HG03280 (cell line): ENCODE measurements at regions not wholly inside any gene's neighbourhood (a gene's known extent, or its start where the extent isn't known, plus 50 kb on each side); places are given as distances from the start of the nearest gene placed in this dataset.
"Not testable (repeated sequence)": the region's sequence is repeated elsewhere in the genome, so short reads cannot be mapped to it uniquely, and the experiment has no call there.

Experiments
- ATAC-seq: cut with Tn5 transposase; IDR thresholded peaks from one replicate; pipeline ENCODE4 v1.9.1; 2021; ENCODE audit warnings: mild to moderate bottlenecking, moderate library complexity; ENCODE audit not compliant: unreplicated experiment

- no peak for ATAC-seq
Measured at GRCh38 chr1:101366513-101367215, 129.8 kb downstream of the S1PR1 start.

DNA sequence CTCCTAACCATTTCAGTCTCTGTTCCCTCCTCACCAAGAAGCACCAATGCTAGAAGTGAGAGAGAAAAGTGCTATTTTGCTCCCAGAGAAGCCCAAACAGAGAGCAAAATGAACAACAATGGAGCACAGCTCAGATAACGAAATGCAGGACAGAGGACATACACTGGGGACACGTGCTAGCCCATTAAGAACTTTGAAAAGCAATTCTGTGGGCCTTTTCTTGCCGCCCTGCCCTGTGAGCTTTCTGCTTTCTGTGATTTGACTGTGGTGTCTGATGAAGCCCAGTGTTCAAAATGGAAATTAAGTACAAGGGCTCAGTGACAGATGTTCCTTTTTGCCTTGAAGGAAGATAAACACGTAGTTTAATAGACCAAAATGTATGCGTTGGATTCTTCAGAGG, 130.8 kb downstream of the S1PR1 start:
- no peak for ATAC-seq

- ATAC-seq, result no peak
Measured at GRCh38 chr1:101370488-101370887, 133.7 kb downstream of the S1PR1 start.

GRCh38 chr1:101371259-101371658, 134.4 kb downstream of the S1PR1 start:
- ATAC-seq, result peak; percentile 84

- no peak for ATAC-seq
Measured at GRCh38 chr1:101373570-101373969, 136.8 kb downstream of the S1PR1 start.

DNA sequence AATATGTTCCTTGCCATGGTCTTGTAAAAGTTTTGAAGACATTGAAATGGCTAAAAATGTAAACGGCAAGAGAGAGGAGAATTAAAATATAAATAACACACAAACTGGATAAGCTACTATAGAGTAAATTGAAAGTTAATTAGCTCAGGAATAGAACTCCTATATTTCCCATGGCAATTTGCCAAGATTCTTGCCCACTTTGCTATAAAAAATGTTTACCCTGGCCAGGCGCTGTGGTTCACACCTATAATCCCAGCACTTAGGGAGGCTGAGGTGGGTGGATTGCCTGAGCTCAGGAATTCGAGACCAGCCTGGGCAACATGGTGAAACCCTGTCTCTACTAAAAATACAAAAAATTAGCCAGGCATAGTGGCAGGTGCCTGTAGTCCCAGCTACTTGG, 138.6 kb downstream of the S1PR1 start:
- ATAC-seq, result not testable (repeated sequence)

DNA sequence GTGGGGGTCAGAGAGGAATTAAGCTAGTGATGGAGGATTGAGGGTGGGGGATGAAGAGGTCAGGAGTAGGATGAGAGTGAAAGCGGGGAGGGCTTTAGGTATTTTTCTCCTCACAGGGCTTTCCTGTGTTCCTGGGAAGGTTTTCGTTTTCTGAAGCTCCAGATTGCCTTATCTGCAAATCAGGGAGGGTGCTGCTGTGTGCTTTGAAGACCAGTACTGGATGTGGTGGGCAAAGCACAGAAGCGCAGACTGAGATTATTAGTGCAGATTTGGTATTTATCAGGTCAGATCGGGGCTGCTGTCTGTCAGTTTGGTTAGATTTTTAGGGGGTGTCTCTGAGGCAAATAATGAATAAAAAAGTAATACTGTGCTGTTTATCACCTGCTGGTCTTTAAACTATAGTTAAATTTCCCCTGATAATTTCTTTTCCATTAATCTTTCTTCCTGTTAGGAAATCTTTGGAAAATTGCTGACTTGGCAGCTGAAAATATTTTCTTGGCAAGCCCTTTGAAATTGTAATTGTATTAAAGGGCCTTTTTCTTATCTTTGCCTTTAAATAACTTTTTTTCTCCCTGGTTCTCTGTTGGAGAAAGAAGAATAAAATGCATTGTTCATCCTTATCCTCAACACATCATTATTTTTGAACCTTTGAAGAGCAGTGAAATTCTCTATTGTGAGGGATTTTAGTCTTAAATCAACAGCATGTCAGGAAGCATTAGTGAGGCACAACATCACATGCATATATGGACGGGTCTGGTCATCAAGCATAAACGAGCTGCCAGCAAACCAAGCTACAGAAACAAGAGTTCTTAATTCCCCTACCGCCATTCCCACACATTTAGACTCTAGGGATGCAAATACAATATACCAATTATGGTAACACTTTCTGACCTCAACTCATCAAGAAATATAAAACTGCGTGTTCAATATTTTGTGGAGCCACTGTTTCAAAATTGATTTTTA, 139.6 kb downstream of the S1PR1 start:
- ATAC-seq, result no peak

DNA sequence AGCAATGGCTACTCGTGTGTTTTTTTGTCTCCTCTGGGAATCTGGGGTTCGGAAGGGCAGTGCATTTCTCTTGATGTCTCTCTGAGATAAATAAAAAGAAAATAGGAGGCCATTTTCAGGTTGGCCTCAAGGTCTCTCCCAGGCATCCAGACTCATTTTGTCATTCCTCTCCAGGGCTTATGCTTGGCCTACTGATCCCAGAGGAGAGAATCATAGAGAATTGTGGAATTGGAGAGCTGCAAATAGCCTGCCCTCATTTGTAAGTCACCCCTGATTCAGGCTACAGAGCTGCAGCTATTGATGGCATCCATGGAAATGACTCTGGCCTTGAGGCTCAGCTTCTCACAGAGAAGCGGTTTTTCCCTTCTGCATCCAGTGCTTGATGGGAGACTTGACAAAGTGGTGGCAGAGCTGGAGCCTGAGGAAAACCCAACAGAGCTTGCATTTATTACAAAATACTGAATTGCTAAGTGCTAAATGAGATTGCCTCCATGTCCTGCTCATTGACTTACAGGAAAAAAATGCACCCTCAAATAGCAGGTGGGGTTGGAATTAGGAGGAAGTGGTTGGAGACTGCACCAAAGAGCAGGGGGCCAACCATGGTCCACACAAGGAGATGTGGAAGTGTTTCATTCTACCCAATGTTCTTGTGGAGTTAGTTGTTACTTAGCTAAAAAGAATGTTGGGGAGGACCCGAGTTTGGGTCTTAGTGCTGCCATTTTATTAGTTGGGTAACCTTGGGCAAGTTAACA, 140.4 kb downstream of the S1PR1 start:
- ATAC-seq, result no peak

DNA sequence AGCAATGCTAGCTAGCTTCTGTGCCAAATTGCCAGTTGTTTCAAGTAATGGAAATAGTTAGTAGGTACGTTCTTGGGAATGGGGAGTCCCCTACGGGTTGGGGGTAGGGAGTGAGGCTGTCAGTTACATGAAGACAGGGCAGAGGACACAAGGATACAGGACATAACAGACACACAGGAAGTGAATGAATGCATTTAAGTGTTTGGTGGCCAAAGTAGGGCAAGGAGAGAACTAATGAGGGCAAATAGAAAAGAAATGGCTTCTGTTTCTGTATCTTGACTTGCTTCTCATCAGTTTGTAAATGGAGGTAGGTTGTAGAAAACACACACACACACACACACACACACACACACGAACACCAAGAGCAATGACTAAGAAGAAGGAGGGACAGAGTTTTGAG, 142.2 kb downstream of the S1PR1 start:
- ATAC-seq, result no peak

DNA sequence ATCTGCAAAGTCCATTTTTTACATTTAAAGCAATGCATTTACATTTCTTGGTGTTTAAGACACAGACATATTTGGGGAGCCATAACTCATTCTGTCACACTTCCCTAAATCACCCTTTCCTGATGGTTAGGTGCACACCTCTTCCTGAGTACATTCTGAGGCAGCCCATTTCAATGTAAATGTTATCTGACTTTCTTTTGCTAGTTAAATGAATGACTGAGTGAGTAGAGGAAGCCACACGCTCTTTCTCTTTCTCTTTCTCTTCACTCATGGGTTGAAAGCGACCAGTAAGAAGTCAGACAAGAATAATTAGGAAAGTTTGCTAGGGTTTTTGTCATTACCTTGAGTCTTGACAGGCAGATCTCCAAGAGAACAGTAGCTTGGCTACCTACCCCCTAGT, 143.1 kb downstream of the S1PR1 start:
- peak; percentile 92 for ATAC-seq

DNA sequence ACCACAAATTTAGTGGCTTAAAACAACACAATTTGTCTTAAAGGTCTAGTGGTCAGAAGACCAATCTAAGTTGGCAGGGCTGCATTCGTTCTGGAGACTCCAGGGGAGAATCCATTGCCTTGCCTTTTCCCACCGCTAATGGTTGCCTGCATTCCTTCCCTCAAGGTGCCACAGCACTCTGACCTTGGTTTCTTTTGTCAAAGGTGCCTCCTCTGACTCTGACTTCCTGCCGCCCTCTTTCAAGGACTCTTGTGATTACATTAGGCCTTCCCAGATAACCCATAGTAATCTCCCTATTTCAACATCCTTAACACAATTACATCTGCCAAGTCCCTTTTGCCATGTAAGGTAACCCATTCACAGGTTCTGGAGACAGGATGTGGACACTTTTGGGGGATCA, 145.3 kb downstream of the S1PR1 start:
- ATAC-seq, result no peak

GRCh38 chr1:101388904-101389546, 152.2 kb downstream of the S1PR1 start:
- peak; percentile 85 for ATAC-seq

DNA sequence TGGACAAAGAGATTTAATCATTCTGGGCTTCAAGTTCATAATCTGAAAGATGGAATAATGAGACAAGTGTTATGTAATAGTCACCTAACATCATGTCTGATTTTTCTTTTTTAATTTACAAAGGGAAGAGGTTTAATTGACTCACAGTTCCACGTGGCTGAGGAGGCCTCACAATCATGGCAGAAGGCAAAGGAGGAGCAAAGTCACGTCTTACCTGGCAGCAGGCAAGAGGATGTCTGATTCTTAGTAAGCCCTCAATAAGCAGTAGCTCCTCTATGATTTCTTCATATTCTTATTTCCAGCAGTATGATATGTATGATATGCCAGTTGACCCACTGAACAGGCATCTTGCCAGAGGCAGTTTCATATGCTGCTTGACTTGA, 152.7 kb downstream of the S1PR1 start:
- no peak for ATAC-seq

DNA sequence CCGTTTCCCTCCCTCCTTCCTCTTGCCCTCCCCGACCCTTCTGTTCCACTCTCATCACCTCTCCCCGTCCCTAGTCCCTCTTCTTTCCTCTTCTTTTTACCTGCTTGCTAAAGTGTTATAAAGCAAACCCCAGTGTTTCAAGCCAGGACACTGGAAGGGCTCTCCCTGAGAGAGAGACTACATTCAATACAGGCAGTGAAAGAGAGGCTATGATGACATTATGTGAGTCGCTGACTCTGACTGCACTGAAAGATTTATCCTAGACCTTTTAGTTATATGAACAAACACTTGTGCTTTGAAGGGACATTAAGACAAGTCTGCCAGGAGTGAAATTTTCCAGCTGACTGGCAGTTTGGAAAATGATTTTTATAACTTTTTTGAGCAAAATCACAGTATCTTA, 155.7 kb downstream of the S1PR1 start:
- no peak for ATAC-seq

DNA sequence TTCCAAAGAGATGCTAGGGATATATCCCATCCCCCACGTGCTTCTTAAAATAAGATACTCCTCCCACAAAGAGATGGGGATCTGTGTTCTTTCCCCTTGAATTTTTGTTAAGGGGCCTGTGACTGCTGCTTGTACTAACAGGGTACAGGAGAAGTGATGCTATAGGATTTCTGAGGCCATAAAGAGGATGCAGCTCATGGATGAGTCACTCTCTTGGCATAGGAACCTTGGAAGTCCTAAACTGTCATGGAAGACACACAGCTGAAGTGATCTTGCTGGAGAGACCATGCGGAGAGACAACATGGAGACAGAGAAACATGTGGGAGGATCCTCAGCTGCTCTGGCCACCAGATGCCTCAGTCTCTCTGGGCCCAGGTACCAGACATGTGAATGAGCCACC, 157.2 kb downstream of the S1PR1 start:
- ATAC-seq, result no peak

DNA sequence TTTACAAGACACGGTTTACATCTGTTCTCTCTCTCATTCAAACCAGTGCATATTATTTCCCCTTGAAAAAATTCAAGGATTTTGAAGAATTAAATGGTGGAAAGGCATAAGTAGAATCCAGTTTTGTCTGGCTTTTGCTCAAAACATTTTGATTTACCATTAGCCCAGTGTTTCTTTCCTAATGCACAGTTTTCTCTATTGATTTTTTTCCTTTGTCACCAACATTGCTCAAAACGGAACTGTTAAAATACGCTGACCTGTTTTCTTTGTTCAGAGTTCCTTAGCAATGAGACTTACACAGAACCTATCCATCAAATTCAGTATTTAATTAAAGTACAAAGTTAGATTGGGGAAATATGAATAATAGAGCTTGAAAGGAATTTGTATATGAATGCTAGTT, 162.4 kb downstream of the S1PR1 start:
- ATAC-seq, result no peak

GRCh38 chr1:101406271-101406670, 169.5 kb downstream of the S1PR1 start:
- no peak for ATAC-seq

GRCh38 chr1:101406681-101407080, 169.9 kb downstream of the S1PR1 start:
- no peak for ATAC-seq

GRCh38 chr1:101407505-101408211, 170.8 kb downstream of the S1PR1 start:
- ATAC-seq, result peak; percentile 82
